ENCODE measurements at regions not wholly inside any gene's neighbourhood (a gene's known extent, or its start where the extent isn't known, plus 50 kb on each side); places are given as distances from the start of the nearest gene placed in this dataset.
A peak's percentile ranks its signal among the peaks of the same experiment; 100 is the strongest.
"Not testable (repeated sequence)": the region's sequence is repeated elsewhere in the genome, so short reads cannot be mapped to it uniquely, and the experiment has no call there.

GRCh38 chr17:14522795-14523387 is 222.0 kb downstream of the HS3ST3B1 start:
- no peaks in the 10 kb centered on the region for H3K4me1 ChIP-seq
- no peaks in the 10 kb centered on the region for H3K36me3 ChIP-seq (replicated peaks)
- H3K9me3 ChIP-seq: no peaks in the 10 kb centered on the region; the same call in 1 of the 2 replicates
- in situ Hi-C loops (cut with MboI; ENCODE audit: low sequenced_read_pairs): no loop called here
- no peak for DNase-seq (ENCODE audit: low spot score in 2 of 2)
- H3K4me3 ChIP-seq: no peak overlapping the region
- no peaks in the 10 kb centered on the region for H3K27me3 ChIP-seq (ENCODE audit: low read depth)

DNA sequence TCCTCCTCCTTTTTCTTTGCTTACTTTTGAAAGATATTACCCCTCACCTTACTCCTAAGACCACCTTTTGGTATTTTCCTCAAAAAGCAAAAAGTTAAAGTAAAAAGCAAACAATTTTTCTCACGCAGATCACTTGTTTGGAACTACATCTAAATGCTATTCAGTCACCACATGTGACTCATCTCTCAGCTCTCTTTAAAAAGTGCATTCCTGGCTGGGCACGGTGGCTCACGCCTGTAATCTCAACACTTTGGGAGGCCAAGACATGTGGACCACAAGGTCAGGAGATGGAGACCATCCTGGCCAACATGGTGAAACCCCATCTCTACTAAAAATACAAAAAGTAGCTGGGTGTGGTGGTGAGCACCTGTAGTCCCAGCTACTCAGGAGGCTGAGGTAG is 218.0 kb downstream of the HS3ST3B1 start:
- H3K4me3 ChIP-seq; H3K4me1 ChIP-seq; H3K9me3 ChIP-seq; H3K36me3 ChIP-seq (replicated peaks); in situ Hi-C loops (cut with MboI; ENCODE audit: low sequenced_read_pairs); H3K27me3 ChIP-seq (ENCODE audit: low read depth); DNase-seq (ENCODE audit: low spot score in 2 of 2): not testable (repeated sequence)

DNA sequence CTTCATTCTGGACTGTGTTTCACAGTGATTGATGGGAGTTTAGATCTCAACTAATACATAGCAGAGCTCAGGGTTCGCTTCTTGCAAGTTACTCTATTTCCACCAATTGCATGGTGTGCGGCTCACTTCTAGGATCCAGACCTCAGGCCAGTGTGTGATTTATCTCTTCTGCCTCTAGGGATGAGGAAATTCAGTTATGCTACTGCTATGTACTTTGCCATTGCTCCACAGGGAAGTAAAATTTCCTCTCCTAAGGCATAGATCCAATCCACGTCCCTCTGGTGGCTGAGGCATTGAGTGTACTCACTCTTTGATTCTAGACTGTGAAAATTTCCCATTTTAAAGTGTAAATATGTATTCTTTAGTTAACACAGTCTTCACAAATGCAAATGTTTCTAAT is 214.1 kb downstream of the HS3ST3B1 start:
- Histone ChIP-seq H3K4me1 (no peaks in the 10 kb centered on the region), H3K36me3 (replicated peaks) (no peaks in the 10 kb centered on the region), H3K9me3 (no peaks in the 10 kb centered on the region; the same call in none of the 2 replicates), H3K4me3 (no peak overlapping the region), H3K27me3 (ENCODE audit: low read depth) (no peaks in the 10 kb centered on the region)
- no peak for DNase-seq (ENCODE audit: low spot score in 2 of 2)
- in situ Hi-C loops (cut with MboI; ENCODE audit: low sequenced_read_pairs): no loop called here

GRCh38 chr17:14513835-14514234 is 213.0 kb downstream of the HS3ST3B1 start:
- H3K4me3 ChIP-seq: no peak overlapping the region
- H3K9me3 ChIP-seq: no peaks in the 10 kb centered on the region; the same call in none of the 2 replicates
- peak in 1 of 2 experiments; percentile 14 for DNase-seq (ENCODE audit: low spot score in 2 of 2)
- H3K27me3 ChIP-seq (ENCODE audit: low read depth): no peaks in the 10 kb centered on the region
- in situ Hi-C loops (cut with MboI; ENCODE audit: low sequenced_read_pairs): no loop called here
- H3K4me1 ChIP-seq: no peaks in the 10 kb centered on the region
- H3K36me3 ChIP-seq (replicated peaks): no peaks in the 10 kb centered on the region

DNA sequence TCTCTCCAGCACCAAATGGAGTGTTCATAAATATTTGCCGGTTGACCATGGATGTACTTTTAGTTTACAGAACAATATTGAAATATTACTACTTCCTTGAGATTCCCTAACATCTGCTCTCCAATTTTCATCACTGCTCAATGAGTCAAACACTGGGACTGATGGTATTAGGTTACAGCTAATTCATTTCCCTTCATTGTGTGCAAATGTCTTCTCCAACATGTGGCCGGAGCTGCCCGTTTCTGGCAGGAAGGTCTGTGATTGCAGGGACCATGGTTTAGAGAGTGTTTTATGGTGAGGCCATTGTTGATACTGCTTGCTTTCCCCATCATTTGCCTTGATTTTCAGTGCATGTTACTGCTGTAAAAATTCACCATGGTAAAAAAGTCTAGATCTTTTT is 209.3 kb downstream of the HS3ST3B1 start:
- Histone ChIP-seq H3K27me3 (ENCODE audit: low read depth) (no peaks in the 10 kb centered on the region), H3K9me3 (no peaks in the 10 kb centered on the region; the same call in 1 of the 2 replicates), H3K36me3 (replicated peaks) (no peaks in the 10 kb centered on the region), H3K4me3 (no peak overlapping the region), H3K4me1 (no peaks in the 10 kb centered on the region)
- in situ Hi-C loops (cut with MboI; ENCODE audit: low sequenced_read_pairs): no loop called here
- no peak for DNase-seq (ENCODE audit: low spot score in 2 of 2)

- Histone ChIP-seq H3K9me3 (no peaks in the 10 kb centered on the region), H3K4me1 (no peaks in the 10 kb centered on the region), H3K4me3 (no peak overlapping the region), H3K36me3 (replicated peaks) (no peaks in the 10 kb centered on the region), H3K27me3 (ENCODE audit: low read depth) (no peaks in the 10 kb centered on the region)
- DNase-seq (ENCODE audit: low spot score in 2 of 2): no peak
- in situ Hi-C loops (cut with MboI; ENCODE audit: low sequenced_read_pairs): no loop called here
Observed at GRCh38 chr17:14508156-14508555, 207.3 kb downstream of the HS3ST3B1 start.

- in situ Hi-C loops (cut with MboI; ENCODE audit: low sequenced_read_pairs): no loop called here
- Histone ChIP-seq H3K36me3 (replicated peaks) (no peaks in the 10 kb centered on the region), H3K9me3 (no peaks in the 10 kb centered on the region), H3K27me3 (ENCODE audit: low read depth) (no peaks in the 10 kb centered on the region), H3K4me3 (no peak overlapping the region), H3K4me1 (no peaks in the 10 kb centered on the region)
- DNase-seq (ENCODE audit: low spot score in 2 of 2): no peak
Observed at GRCh38 chr17:14506364-14506763, 205.5 kb downstream of the HS3ST3B1 start.

DNA sequence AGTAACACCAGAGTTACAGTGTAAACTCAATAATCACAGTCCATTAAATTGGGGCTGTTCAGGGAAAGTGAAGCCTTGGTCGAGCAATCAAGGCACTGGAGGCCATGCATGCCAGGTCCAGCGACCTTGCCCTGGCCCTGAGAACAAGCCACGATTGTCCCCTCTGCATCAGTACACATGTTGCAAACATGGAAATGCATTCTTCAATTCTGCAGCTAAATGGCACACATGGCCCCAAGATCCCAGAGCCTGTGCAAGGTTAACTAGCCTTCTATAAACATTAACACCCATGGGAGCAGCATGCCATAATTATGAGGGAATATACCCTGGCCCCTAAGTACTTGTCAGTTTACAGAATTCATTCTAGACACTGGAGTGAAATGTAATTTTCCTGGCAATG is 204.7 kb downstream of the HS3ST3B1 start:
- no peak for DNase-seq (ENCODE audit: low spot score in 2 of 2)
- Histone ChIP-seq H3K4me1 (no peaks in the 10 kb centered on the region), H3K4me3 (no peak overlapping the region), H3K9me3 (no peaks in the 10 kb centered on the region), H3K36me3 (replicated peaks) (no peaks in the 10 kb centered on the region), H3K27me3 (ENCODE audit: low read depth) (no peaks in the 10 kb centered on the region)
- in situ Hi-C loops (cut with MboI; ENCODE audit: low sequenced_read_pairs): no loop called here

GRCh38 chr17:14499976-14500375 is 199.1 kb downstream of the HS3ST3B1 start:
- H3K27me3 ChIP-seq (ENCODE audit: low read depth): no peaks in the 10 kb centered on the region
- no peak for DNase-seq (ENCODE audit: low spot score in 2 of 2)
- no peaks in the 10 kb centered on the region for H3K4me1 ChIP-seq
- no peaks in the 10 kb centered on the region for H3K9me3 ChIP-seq
- no peak overlapping the region for H3K4me3 ChIP-seq
- in situ Hi-C loops (cut with MboI; ENCODE audit: low sequenced_read_pairs): no loop called here
- H3K36me3 ChIP-seq (replicated peaks): no peaks in the 10 kb centered on the region

GRCh38 chr17:14498812-14499211 is 197.9 kb downstream of the HS3ST3B1 start:
- Histone ChIP-seq H3K4me1 (no peaks in the 10 kb centered on the region), H3K4me3 (no peak overlapping the region)
- in situ Hi-C loops (cut with MboI; ENCODE audit: low sequenced_read_pairs): no loop called here

DNA sequence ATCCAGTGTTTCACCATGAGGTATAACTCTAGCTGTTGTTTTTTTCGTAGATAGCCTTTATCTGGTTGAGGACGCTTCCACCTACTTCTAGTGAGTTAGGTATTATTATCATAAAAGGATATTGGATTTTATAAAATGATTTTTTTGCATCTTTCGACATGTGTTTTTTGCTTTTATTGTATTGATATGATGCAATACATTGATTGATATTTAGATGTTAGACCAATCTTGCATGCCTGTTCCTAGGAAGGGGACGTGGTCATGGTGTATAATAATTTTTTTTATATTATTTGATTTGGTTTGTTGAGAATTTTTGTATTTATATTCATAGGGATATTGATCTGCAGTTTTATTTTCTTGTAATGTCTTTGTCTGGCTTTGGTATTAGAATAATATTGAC is 193.3 kb downstream of the HS3ST3B1 start:
- no peak overlapping the region for H3K4me3 ChIP-seq
- in situ Hi-C loops (cut with MboI; ENCODE audit: low sequenced_read_pairs): no loop called here
- H3K36me3 ChIP-seq (replicated peaks): no peaks in the 10 kb centered on the region
- H3K9me3 ChIP-seq: no peaks in the 10 kb centered on the region
- no peak for DNase-seq (ENCODE audit: low spot score in 2 of 2)
- no peaks in the 10 kb centered on the region for H3K4me1 ChIP-seq
- H3K27me3 ChIP-seq (ENCODE audit: low read depth): no peaks in the 10 kb centered on the region

More at GRCh38 chr17:14498812-14499211, 197.9 kb downstream of the HS3ST3B1 start:
- Histone ChIP-seq H3K27me3 (ENCODE audit: low read depth) (no peaks in the 10 kb centered on the region), H3K36me3 (replicated peaks) (no peaks in the 10 kb centered on the region), H3K9me3 (no peaks in the 10 kb centered on the region)
- DNase-seq (ENCODE audit: low spot score in 2 of 2): no peak

GRCh38 chr17:14489986-14490385 is 189.1 kb downstream of the HS3ST3B1 start:
- no peak for DNase-seq (ENCODE audit: low spot score in 2 of 2)
- in situ Hi-C loops (cut with MboI; ENCODE audit: low sequenced_read_pairs): no loop called here
- Histone ChIP-seq H3K9me3 (no peaks in the 10 kb centered on the region), H3K4me3 (no peak overlapping the region), H3K36me3 (replicated peaks) (no peaks in the 10 kb centered on the region), H3K27me3 (ENCODE audit: low read depth) (no peaks in the 10 kb centered on the region), H3K4me1 (no peaks in the 10 kb centered on the region)

GRCh38 chr17:14488958-14489550 is 188.2 kb downstream of the HS3ST3B1 start:
- no peak for DNase-seq (ENCODE audit: low spot score in 2 of 2)
- no peaks in the 10 kb centered on the region for H3K9me3 ChIP-seq
- H3K4me3 ChIP-seq: no peak overlapping the region
- no peaks in the 10 kb centered on the region for H3K27me3 ChIP-seq (ENCODE audit: low read depth)
- in situ Hi-C loops (cut with MboI; ENCODE audit: low sequenced_read_pairs): no loop called here
- no peaks in the 10 kb centered on the region for H3K4me1 ChIP-seq
- no peaks in the 10 kb centered on the region for H3K36me3 ChIP-seq (replicated peaks)

- in situ Hi-C loops (cut with MboI; ENCODE audit: low sequenced_read_pairs): no loop called here
- Histone ChIP-seq H3K4me3 (no peak overlapping the region), H3K36me3 (replicated peaks) (no peaks in the 10 kb centered on the region), H3K27me3 (ENCODE audit: low read depth) (no peaks in the 10 kb centered on the region), H3K9me3 (no peaks in the 10 kb centered on the region), H3K4me1 (no peaks in the 10 kb centered on the region)
- DNase-seq (ENCODE audit: low spot score in 2 of 2): no peak
Observed at GRCh38 chr17:14487068-14487467, 186.2 kb downstream of the HS3ST3B1 start.

GRCh38 chr17:14482715-14483114 is 181.8 kb downstream of the HS3ST3B1 start:
- Histone ChIP-seq H3K27me3 (ENCODE audit: low read depth) (no peaks in the 10 kb centered on the region), H3K4me1 (no peaks in the 10 kb centered on the region), H3K9me3 (no peaks in the 10 kb centered on the region), H3K4me3 (no peak overlapping the region), H3K36me3 (replicated peaks) (no peaks in the 10 kb centered on the region)
- no peak for DNase-seq (ENCODE audit: low spot score in 2 of 2)
- in situ Hi-C loops (cut with MboI; ENCODE audit: low sequenced_read_pairs): no loop called here
